PC-3 (cell line): ENCODE measurements at regions not wholly inside any gene's neighbourhood (a gene's known extent, or its start where the extent isn't known, plus 50 kb on each side); places are given as distances from the start of the nearest gene placed in this dataset.

Experiments
- ATAC-seq: fragments of 200-7000 bp; cut with Tn5 transposase; 2 replicates; pipeline ENCODE4 v1.9.1; 2020; ENCODE audit warnings: mild to moderate bottlenecking, moderate library complexity
- BruUV-seq: library from RNA; stranded (reverse); fragments of 400-500 nt; replicated peaks from 2 replicates; lab custom pipeline; 2021; lab: Mats Ljungman, UMichigan
- CTCF ChIA-PET: fragments of 300-600 bp; sonication (Branson Sonifier 250); formaldehyde crosslinking; loops from one replicate; lab custom pipeline; 2022; ENCODE audit warnings: antibody characterized with exemption; lab: Charles Lee
- POLR2A ChIA-PET: fragments of 300-600 bp; sonication (Branson Sonifier 250); formaldehyde crosslinking; loops from one replicate; lab custom pipeline; 2022; ENCODE audit warnings: antibody characterized with exemption; ENCODE audit not compliant: unreplicated experiment; lab: Charles Lee
- DNase-seq: peaks from one replicate; pipeline ENCODE4 v3.0.0-alpha.2; 2015
- H2AFZ ChIP-seq: fragments of 300-600 bp; sonication (generic); 2 replicates; pipeline ENCODE4 v1.6.0; 2016; ENCODE audit warnings: antibody characterized with exemption, low read length
- H3F3A ChIP-seq: fragments of 300-600 bp; sonication (generic); one replicate; pipeline ENCODE4 v1.6.0; 2017; ENCODE audit warnings: antibody characterized with exemption, low read length, control low read depth, mild to moderate bottlenecking; ENCODE audit not compliant: unreplicated experiment
- H3K27ac ChIP-seq: fragments of 300-600 bp; sonication (generic); 2 replicates; pipeline ENCODE4 v1.5.1; 2016; ENCODE audit warnings: mild to moderate bottlenecking, low read length
- H3K27me3 ChIP-seq: fragments of 300-600 bp; sonication (generic); 2 replicates; pipeline ENCODE4 v1.6.1; 2016; ENCODE audit warnings: low read length, mixed read lengths
- H3K36me3 ChIP-seq: fragments of 300-600 bp; sonication (generic); 2 replicates; pipeline ENCODE4 v1.6.1; 2016; ENCODE audit warnings: low read depth, mixed run types, low read length, mixed read lengths
- H3K4me1 ChIP-seq: fragments of 300-600 bp; sonication (generic); 2 replicates; pipeline ENCODE4 v1.5.1; 2016; ENCODE audit warnings: low read length; ENCODE audit not compliant: insufficient read depth
- H3K4me2 ChIP-seq: fragments of 300-600 bp; sonication (generic); 2 replicates; pipeline ENCODE4 v1.6.0; 2016; ENCODE audit warnings: low read length
- H3K4me3 ChIP-seq: fragments of 300-600 bp; sonication (generic); 2 replicates; pipeline ENCODE4 v1.5.1; 2016; ENCODE audit warnings: mild to moderate bottlenecking, low read length, mixed read lengths
- H3K79me2 ChIP-seq: fragments of 300-600 bp; sonication (generic); 2 replicates; pipeline ENCODE4 v1.6.1; 2017; ENCODE audit warnings: low read length, mixed read lengths
- H3K9ac ChIP-seq: fragments of 300-600 bp; sonication (generic); 2 replicates; pipeline ENCODE4 v1.6.0; 2016; ENCODE audit warnings: mild to moderate bottlenecking, low read length
- H3K9me2 ChIP-seq: fragments of 300-600 bp; sonication (generic); replicated peaks from 2 replicates; pipeline ENCODE4 v1.6.1; 2016; ENCODE audit warnings: mixed run types, low read length, mixed read lengths
- H3K9me3 ChIP-seq: fragments of 300-600 bp; sonication (generic); 2 replicates; pipeline ENCODE4 v1.6.1; 2016; ENCODE audit warnings: low read length, mixed read lengths
- H4K20me1 ChIP-seq: fragments of 300-600 bp; sonication (generic); 2 replicates; pipeline ENCODE4 v1.6.1; 2016; ENCODE audit warnings: low read length, mixed read lengths
- CTCF ChIP-seq: fragments of 300-600 bp; sonication (generic); conservative IDR thresholded peaks from 2 replicates; pipeline ENCODE4 v1.5.1; 2017; ENCODE audit warnings: antibody characterized with exemption, low read depth, mild to moderate bottlenecking, low read length
- EZH2 ChIP-seq: fragments of 300-600 bp; sonication (generic); IDR thresholded peaks from one replicate; pipeline ENCODE4 v1.6.1; 2017; ENCODE audit warnings: antibody characterized with exemption, mild to moderate bottlenecking, low read length; ENCODE audit not compliant: unreplicated experiment
- EZH2phosphoT487 ChIP-seq: fragments of 300-600 bp; sonication (generic); IDR thresholded peaks from 2 replicates; pipeline ENCODE4 v1.6.1; 2018; ENCODE audit warnings: mild to moderate bottlenecking, antibody characterized with exemption, low read length, borderline replicate concordance
- intact Hi-C: fragments of 100-400 bp; cut with micrococcal nuclease; formaldehyde crosslinking; loops from 2 replicates; pipeline ENCODE4 v1.9.0; 2023

GRCh38 chr13:64446372-64446771, 2783.8 kb downstream of the PCDH9 start:
- no peaks in the 10 kb centered on the region for H3K9me3 ChIP-seq
- DNase-seq (peak; percentile 42), ATAC-seq (peak; percentile 64)

GRCh38 chr13:64441740-64442139, 2788.4 kb downstream of the PCDH9 start:
- DNase-seq (no peak), ATAC-seq (no peak)
- ChIA-PET CTCF (no interaction called here), POLR2A (no interaction called here)
- H3K79me2 ChIP-seq: no peaks in the 10 kb centered on the region
- H3K27ac ChIP-seq: no peak overlapping the region
- no peaks in the 10 kb centered on the region for H3K9me2 ChIP-seq
- no peaks in the 10 kb centered on the region for H3K9me3 ChIP-seq
- H3K36me3 ChIP-seq: no peaks in the 10 kb centered on the region
- no peaks in the 10 kb centered on the region for H3K27me3 ChIP-seq
- H3K4me3 ChIP-seq: no peak overlapping the region
- TF ChIP-seq EZH2 (no peak), CTCF (no peak), EZH2phosphoT487 (no peak)
- no peaks in the 10 kb centered on the region for H3F3A ChIP-seq
- H4K20me1 ChIP-seq: no peaks in the 10 kb centered on the region
- intact Hi-C loops: loop anchor here (10.0 kb wide), 1 partner anchor 287 kb away; no protein-coding TSS in a partner anchor
- no peak overlapping the region for H3K4me2 ChIP-seq
- no peak overlapping the region for H3K9ac ChIP-seq
- H3K4me1 ChIP-seq: no peaks in the 10 kb centered on the region
- no TSS peak for BruUV-seq
- no peak overlapping the region for H2AFZ ChIP-seq

More at GRCh38 chr13:64446372-64446771, 2783.8 kb downstream of the PCDH9 start:
- ChIA-PET POLR2A (no interaction called here), CTCF (no interaction called here)
- no peaks in the 10 kb centered on the region for H3K4me1 ChIP-seq
- H3K27ac ChIP-seq: no peak overlapping the region
- H3K79me2 ChIP-seq: no peaks in the 10 kb centered on the region
- intact Hi-C loops: loop anchor here (10.0 kb wide), 1 partner anchor 292 kb away; no protein-coding TSS in a partner anchor
- no peak overlapping the region for H3K9ac ChIP-seq
- H3K36me3 ChIP-seq: no peaks in the 10 kb centered on the region
- no peak overlapping the region for H2AFZ ChIP-seq
- TF ChIP-seq CTCF: peak; percentile 64
- TF ChIP-seq EZH2phosphoT487: no peak
- no peak for TF ChIP-seq EZH2
- BruUV-seq: no TSS peak
- H3K4me3 ChIP-seq: no peak overlapping the region
- H3K9me2 ChIP-seq: no peaks in the 10 kb centered on the region
- no peaks in the 10 kb centered on the region for H3F3A ChIP-seq
- H3K4me2 ChIP-seq: no peak overlapping the region
- no peaks in the 10 kb centered on the region for H4K20me1 ChIP-seq
- no peaks in the 10 kb centered on the region for H3K27me3 ChIP-seq

GRCh38 chr13:64438084-64438483, 2792.1 kb downstream of the PCDH9 start:
- Histone ChIP-seq H3K4me3 (no peak overlapping the region), H3F3A (no peaks in the 10 kb centered on the region), H3K4me1 (no peaks in the 10 kb centered on the region), H3K79me2 (no peaks in the 10 kb centered on the region), H4K20me1 (no peaks in the 10 kb centered on the region), H3K27me3 (no peaks in the 10 kb centered on the region), H3K27ac (no peak overlapping the region), H3K4me2 (no peak overlapping the region), H3K9ac (no peak overlapping the region), H3K9me3 (no peaks in the 10 kb centered on the region), H3K36me3 (no peaks in the 10 kb centered on the region), H3K9me2 (no peaks in the 10 kb centered on the region), H2AFZ (no peak overlapping the region)
- no TSS peak for BruUV-seq
- DNase-seq: no peak
- no peak for TF ChIP-seq EZH2
- no peak for TF ChIP-seq EZH2phosphoT487
- TF ChIP-seq CTCF: no peak
- intact Hi-C loops: no loop called here
- ChIA-PET POLR2A (no interaction called here), CTCF (no interaction called here)
- ATAC-seq: no peak
